Suprapubic skin (tissue), 4 donors: ENCODE measurements at regions not wholly inside any gene's neighbourhood (a gene's known extent, or its start where the extent isn't known, plus 50 kb on each side); places are given as distances from the start of the nearest gene placed in this dataset.

Source experiments
- EP300 ChIP-seq: sonication (generic); formaldehyde crosslinking; IDR thresholded peaks from one replicate; pipeline ENCODE4 v1.6.1; 2017; ENCODE audit warnings: antibody characterized with exemption
- POLR2A ChIP-seq, 2 donors: fragments of 450-650 bp; IDR thresholded peaks; one replicate each; pipeline ENCODE4 v1.6.1; 2017; ENCODE audit warnings: antibody characterized with exemption in 2 of 2, mild to moderate bottlenecking in 2 of 2, moderate library complexity in 2 of 2
- POLR2AphosphoS5 ChIP-seq, 3 donors: sonication (generic); formaldehyde crosslinking; IDR thresholded peaks; one replicate each; pipeline ENCODE4 v1.6.1; 2017; ENCODE audit warnings: antibody characterized with exemption in 3 of 3
- TF ChIP-seq, protein P1 (sequence below), 2 donors: fragments of 200-600 bp in 1 of 2; fragments of 450-650 bp in 1 of 2; sonication (generic) in 1 of 2; IDR thresholded peaks; one replicate each; pipeline ENCODE4 v1.5.1; 2016 to 2019; ENCODE audit warnings: antibody characterized with exemption in 2 of 2, mild to moderate bottlenecking in 1 of 2, moderate library complexity in 1 of 2

DNA sequence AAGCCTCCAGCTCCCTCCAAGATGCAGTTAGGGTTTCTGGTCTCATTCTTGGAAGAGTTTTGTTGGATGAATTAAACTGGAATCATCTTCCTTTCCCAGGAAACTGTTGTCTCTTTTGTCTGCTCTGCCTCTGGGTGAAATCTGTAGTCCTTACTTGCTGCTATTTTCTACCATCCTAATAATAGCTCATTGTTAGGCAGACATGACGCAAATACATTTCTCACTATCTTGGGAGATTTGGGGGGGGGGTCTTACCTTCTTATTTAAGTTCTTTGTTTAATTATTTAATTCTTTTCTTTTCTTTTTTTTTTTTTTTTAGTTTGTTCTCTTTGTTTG is 85.4 kb upstream of the DUSP10 start:
- TF ChIP-seq, protein P1, sequence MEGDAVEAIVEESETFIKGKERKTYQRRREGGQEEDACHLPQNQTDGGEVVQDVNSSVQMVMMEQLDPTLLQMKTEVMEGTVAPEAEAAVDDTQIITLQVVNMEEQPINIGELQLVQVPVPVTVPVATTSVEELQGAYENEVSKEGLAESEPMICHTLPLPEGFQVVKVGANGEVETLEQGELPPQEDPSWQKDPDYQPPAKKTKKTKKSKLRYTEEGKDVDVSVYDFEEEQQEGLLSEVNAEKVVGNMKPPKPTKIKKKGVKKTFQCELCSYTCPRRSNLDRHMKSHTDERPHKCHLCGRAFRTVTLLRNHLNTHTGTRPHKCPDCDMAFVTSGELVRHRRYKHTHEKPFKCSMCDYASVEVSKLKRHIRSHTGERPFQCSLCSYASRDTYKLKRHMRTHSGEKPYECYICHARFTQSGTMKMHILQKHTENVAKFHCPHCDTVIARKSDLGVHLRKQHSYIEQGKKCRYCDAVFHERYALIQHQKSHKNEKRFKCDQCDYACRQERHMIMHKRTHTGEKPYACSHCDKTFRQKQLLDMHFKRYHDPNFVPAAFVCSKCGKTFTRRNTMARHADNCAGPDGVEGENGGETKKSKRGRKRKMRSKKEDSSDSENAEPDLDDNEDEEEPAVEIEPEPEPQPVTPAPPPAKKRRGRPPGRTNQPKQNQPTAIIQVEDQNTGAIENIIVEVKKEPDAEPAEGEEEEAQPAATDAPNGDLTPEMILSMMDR (IDR thresholded peaks at IDR 0.05): no peak
- TF ChIP-seq POLR2AphosphoS5 (IDR thresholded peaks at IDR 0.05) (no peak), POLR2A (IDR thresholded peaks at IDR 0.05) (no peak), EP300 (no peak)
